ENCODE measurements at regions not wholly inside any gene's neighbourhood (a gene's known extent, or its start where the extent isn't known, plus 50 kb on each side); places are given as distances from the start of the nearest gene placed in this dataset.

GRCh38 chr4:136183513-136183912 is 1348.8 kb downstream of the PCDH18 start:
- Mint-ChIP-seq H3K36me3 (ENCODE audit: insufficient read depth) (no peaks in the 10 kb centered on the region), H3K27me3 (no peaks in the 10 kb centered on the region), H3K27ac (no peak overlapping the region), H3K4me1 (ENCODE audit: low read depth in 2 of 2) (no peaks in the 10 kb centered on the region), H3K4me3 (no peak overlapping the region), H3K9me3 (peaks cover 0 to 16% of the 10 kb centered on the region in 2 donors)
- no peak for ATAC-seq (replicated peaks)
- no peak for DNase-seq

DNA sequence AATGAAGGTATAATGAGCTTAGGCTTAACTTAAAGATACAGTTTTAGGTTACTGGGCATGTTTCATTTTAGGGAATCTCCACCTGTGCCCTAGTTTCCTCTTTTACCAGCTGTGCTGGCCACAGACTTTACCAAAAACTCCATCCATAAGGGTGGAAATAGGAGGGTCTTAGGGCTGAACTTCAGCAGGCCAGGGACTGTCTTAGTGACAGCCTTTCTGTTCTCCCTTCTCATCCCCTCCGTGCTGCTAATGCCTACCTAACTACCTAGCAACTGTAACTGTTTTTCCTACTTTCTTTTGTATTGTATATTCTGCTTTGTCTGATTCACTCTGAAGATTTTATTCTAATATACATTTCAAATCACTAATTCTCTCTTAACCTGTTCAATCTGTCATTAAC is 1375.3 kb downstream of the PCDH18 start:
- ATAC-seq (replicated peaks): no peak

GRCh38 chr4:136150046-136150445 is 1382.2 kb downstream of the PCDH18 start:
- H3K27me3 Mint-ChIP-seq: no peaks in the 10 kb centered on the region
- no peak for DNase-seq
- no peak for ATAC-seq (replicated peaks)
- no peaks in the 10 kb centered on the region for H3K4me1 Mint-ChIP-seq (ENCODE audit: low read depth in 2 of 2)
- no peak overlapping the region for H3K27ac Mint-ChIP-seq
- no peak overlapping the region for H3K4me3 Mint-ChIP-seq
- peaks cover 4 to 8% of the 10 kb centered on the region in 2 donors for H3K9me3 Mint-ChIP-seq
- H3K36me3 Mint-ChIP-seq (ENCODE audit: insufficient read depth): no peaks in the 10 kb centered on the region

More for the DNA sequence above, 1375.3 kb downstream of the PCDH18 start:
- Mint-ChIP-seq H3K27ac (no peak overlapping the region), H3K27me3 (no peaks in the 10 kb centered on the region), H3K36me3 (ENCODE audit: insufficient read depth) (no peaks in the 10 kb centered on the region), H3K4me1 (ENCODE audit: low read depth in 2 of 2) (no peaks in the 10 kb centered on the region), H3K9me3 (peaks cover 0 to 1% of the 10 kb centered on the region in 2 donors), H3K4me3 (no peak overlapping the region)
- DNase-seq: no peak

DNA sequence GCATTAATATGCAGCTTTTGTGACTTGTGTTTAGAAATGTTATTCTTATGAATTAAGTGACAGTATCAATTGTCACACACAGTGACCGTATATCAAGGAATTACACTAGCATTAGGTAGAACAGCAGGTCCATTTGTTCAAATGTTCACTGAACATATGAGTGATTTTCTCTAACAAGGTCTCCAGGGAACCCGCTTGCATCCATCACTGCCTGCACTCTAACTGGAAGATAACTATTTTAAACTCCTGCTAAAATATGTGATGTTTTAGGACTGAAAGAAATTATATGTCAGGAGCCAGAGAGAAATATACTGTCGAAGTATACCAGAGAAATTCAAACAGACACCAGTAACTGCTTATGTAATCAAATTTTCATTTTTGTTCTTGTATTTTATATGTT is 1395.7 kb downstream of the PCDH18 start:
- H3K4me1 Mint-ChIP-seq (ENCODE audit: low read depth in 2 of 2): no peaks in the 10 kb centered on the region
- no peak overlapping the region for H3K4me3 Mint-ChIP-seq
- no peaks in the 10 kb centered on the region for H3K36me3 Mint-ChIP-seq (ENCODE audit: insufficient read depth)
- no peaks in the 10 kb centered on the region for H3K27me3 Mint-ChIP-seq
- H3K9me3 Mint-ChIP-seq: peaks cover 0 to 3% of the 10 kb centered on the region in 2 donors
- ATAC-seq (replicated peaks) (no peak), DNase-seq (no peak)
- H3K27ac Mint-ChIP-seq: no peak overlapping the region

- Mint-ChIP-seq H3K9me3 (peaks cover 0 to 9% of the 10 kb centered on the region in 2 donors), H3K27ac (no peak overlapping the region), H3K27me3 (no peaks in the 10 kb centered on the region), H3K4me1 (ENCODE audit: low read depth in 2 of 2) (no peaks in the 10 kb centered on the region), H3K4me3 (no peak overlapping the region), H3K36me3 (ENCODE audit: insufficient read depth) (no peaks in the 10 kb centered on the region)
- ATAC-seq (replicated peaks) (no peak), DNase-seq (no peak)
Observed at GRCh38 chr4:136124251-136124745, 1408.0 kb downstream of the PCDH18 start.

GRCh38 chr4:136121426-136121825 is 1410.9 kb downstream of the PCDH18 start:
- ATAC-seq (replicated peaks) (no peak), DNase-seq (no peak)
- no peak overlapping the region for H3K4me3 Mint-ChIP-seq
- no peaks in the 10 kb centered on the region for H3K27me3 Mint-ChIP-seq
- H3K27ac Mint-ChIP-seq: no peak overlapping the region
- no peaks in the 10 kb centered on the region for H3K4me1 Mint-ChIP-seq (ENCODE audit: low read depth in 2 of 2)
- H3K9me3 Mint-ChIP-seq: peaks cover 0 to 2% of the 10 kb centered on the region in 2 donors
- H3K36me3 Mint-ChIP-seq (ENCODE audit: insufficient read depth): no peaks in the 10 kb centered on the region

DNA sequence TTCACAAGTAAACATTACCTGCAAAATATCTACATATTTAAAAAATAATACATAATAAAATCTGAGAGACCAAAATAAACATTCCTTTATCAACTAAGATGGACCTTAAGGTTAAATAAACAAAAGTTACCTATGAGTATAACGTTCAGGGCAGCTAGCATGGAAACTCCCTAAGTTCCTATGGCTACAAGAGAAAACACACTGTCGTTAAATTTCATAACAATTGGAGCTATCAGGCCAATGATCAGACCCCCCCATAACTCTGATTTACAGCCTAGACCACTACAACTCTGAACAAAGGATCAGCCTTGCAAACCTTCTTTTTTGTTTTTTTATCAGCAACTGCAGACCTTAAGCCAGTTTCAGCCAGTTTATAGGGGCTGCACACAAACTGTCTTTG is 1418.4 kb downstream of the PCDH18 start:
- Mint-ChIP-seq H3K27me3 (no peaks in the 10 kb centered on the region), H3K4me3 (no peak overlapping the region), H3K9me3 (no peaks in the 10 kb centered on the region), H3K27ac (no peak overlapping the region), H3K36me3 (ENCODE audit: insufficient read depth) (no peaks in the 10 kb centered on the region), H3K4me1 (ENCODE audit: low read depth in 2 of 2) (no peaks in the 10 kb centered on the region)
- DNase-seq: no peak
- ATAC-seq (replicated peaks): no peak

DNA sequence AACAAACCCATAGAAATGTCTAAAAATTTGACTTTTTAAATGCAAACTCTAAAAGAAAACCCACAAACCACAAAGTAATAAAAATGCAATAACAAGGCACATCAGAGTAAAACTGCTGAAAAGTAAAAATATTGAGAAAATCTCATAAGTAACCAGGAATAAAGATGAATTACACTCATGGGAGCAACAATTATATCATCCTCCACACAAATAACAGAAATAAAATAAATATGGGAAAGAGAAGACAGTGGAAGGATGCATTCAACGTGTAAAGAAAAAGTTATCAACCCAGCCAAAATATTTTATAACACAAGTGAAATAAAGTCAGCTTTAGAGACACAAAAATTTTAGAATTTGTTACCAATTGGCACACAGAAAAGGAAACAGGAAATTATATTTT is 1420.2 kb downstream of the PCDH18 start:
- DNase-seq: no peak
- no peaks in the 10 kb centered on the region for H3K27me3 Mint-ChIP-seq
- H3K36me3 Mint-ChIP-seq (ENCODE audit: insufficient read depth): no peaks in the 10 kb centered on the region

DNA sequence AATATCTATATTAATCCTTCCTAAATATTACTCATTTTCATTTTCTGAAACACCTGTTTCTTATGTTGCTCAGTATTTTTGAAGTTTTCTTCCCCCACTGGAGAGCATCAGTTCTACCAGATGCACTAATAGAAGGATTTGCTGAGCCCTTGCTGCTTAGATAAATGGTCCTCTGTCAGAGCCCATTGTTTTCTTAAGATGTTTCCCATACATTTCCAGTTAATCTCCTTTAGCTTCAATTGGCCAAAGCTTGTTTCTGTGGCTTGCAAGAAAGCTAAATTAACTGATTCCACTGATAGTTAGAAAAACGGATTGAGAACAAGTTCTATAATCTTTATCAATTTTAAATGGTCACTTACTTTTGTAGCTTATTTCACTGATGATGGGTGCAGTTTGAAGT is 1425.5 kb downstream of the PCDH18 start:
- no peak for DNase-seq
- Mint-ChIP-seq H3K9me3 (peaks cover 0 to 2% of the 10 kb centered on the region in 2 donors), H3K36me3 (ENCODE audit: insufficient read depth) (no peaks in the 10 kb centered on the region), H3K27me3 (no peaks in the 10 kb centered on the region), H3K4me3 (no peak overlapping the region), H3K27ac (no peak overlapping the region), H3K4me1 (ENCODE audit: low read depth in 2 of 2) (no peaks in the 10 kb centered on the region)
- ATAC-seq (replicated peaks): no peak

More for the DNA sequence above, 1420.2 kb downstream of the PCDH18 start:
- no peak for ATAC-seq (replicated peaks)
- Mint-ChIP-seq H3K9me3 (no peaks in the 10 kb centered on the region), H3K4me1 (ENCODE audit: low read depth in 2 of 2) (no peaks in the 10 kb centered on the region), H3K4me3 (no peak overlapping the region), H3K27ac (no peak overlapping the region)

DNA sequence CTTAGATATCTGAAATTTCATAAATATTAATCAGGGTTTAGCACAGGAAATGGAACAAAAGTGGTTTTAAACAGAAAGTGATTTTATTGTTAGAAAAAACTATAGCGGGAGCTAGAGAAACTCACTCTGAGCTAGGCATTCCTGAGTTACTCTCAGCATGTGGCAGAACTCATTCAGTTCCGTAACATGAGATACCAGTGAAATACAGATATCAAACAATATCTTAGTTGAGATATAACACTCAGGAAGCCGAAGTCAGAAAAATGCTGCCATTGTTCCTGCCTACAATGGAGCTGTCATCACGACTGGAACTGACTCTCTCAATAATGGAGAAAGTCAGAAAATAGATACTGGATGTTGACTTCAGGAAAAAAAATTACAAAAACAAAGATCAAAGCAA is 1428.7 kb downstream of the PCDH18 start:
- H3K4me3 Mint-ChIP-seq: no peak overlapping the region
- no peak overlapping the region for H3K27ac Mint-ChIP-seq
- DNase-seq: no peak
- H3K27me3 Mint-ChIP-seq: no peaks in the 10 kb centered on the region
- ATAC-seq (replicated peaks): no peak
- H3K4me1 Mint-ChIP-seq (ENCODE audit: low read depth in 2 of 2): no peaks in the 10 kb centered on the region
- H3K36me3 Mint-ChIP-seq (ENCODE audit: insufficient read depth): no peaks in the 10 kb centered on the region
- H3K9me3 Mint-ChIP-seq: peaks cover 0 to 2% of the 10 kb centered on the region in 2 donors

DNA sequence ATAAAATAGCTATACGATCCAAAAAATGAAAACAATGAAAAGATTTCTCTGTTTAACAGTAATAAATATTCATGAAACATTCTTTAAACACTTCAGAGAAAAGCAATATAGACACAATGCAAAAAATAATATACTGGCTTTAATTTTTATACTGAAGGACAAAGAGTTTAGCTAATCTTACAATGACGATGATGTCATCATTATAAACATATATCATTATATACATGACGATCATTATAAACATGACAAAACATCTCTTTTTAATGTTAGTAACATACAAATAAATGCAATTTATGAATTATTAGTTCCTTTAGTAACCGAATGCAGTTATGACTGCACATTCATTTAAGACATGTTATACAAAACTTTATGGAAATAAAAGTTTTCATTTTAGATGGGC is 1434.6 kb downstream of the PCDH18 start:
- DNase-seq (no peak), ATAC-seq (replicated peaks) (no peak)
- Mint-ChIP-seq H3K9me3 (peaks cover 0 to 8% of the 10 kb centered on the region in 2 donors), H3K4me3 (no peak overlapping the region), H3K27me3 (no peaks in the 10 kb centered on the region), H3K36me3 (ENCODE audit: insufficient read depth) (no peaks in the 10 kb centered on the region), H3K4me1 (ENCODE audit: low read depth in 2 of 2) (no peaks in the 10 kb centered on the region), H3K27ac (no peak overlapping the region)

- peaks cover 0 to 2% of the 10 kb centered on the region in 2 donors for H3K9me3 Mint-ChIP-seq
- DNase-seq: no peak
- H3K4me1 Mint-ChIP-seq (ENCODE audit: low read depth in 2 of 2): no peaks in the 10 kb centered on the region
- no peak overlapping the region for H3K27ac Mint-ChIP-seq
- ATAC-seq (replicated peaks): no peak
- H3K4me3 Mint-ChIP-seq: no peak overlapping the region
- no peaks in the 10 kb centered on the region for H3K36me3 Mint-ChIP-seq (ENCODE audit: insufficient read depth)
- H3K27me3 Mint-ChIP-seq: no peaks in the 10 kb centered on the region
Observed at GRCh38 chr4:136088211-136088867, 1444.0 kb downstream of the PCDH18 start.

- no peaks in the 10 kb centered on the region for H3K4me1 Mint-ChIP-seq (ENCODE audit: low read depth in 2 of 2)
- no peaks in the 10 kb centered on the region for H3K27me3 Mint-ChIP-seq
- DNase-seq (no peak), ATAC-seq (replicated peaks) (no peak)
- H3K36me3 Mint-ChIP-seq (ENCODE audit: insufficient read depth): no peaks in the 10 kb centered on the region
- H3K4me3 Mint-ChIP-seq: no peak overlapping the region
- H3K27ac Mint-ChIP-seq: no peak overlapping the region
- peaks cover 0 to 6% of the 10 kb centered on the region in 2 donors for H3K9me3 Mint-ChIP-seq
Observed at GRCh38 chr4:136078976-136079375, 1453.3 kb downstream of the PCDH18 start.

DNA sequence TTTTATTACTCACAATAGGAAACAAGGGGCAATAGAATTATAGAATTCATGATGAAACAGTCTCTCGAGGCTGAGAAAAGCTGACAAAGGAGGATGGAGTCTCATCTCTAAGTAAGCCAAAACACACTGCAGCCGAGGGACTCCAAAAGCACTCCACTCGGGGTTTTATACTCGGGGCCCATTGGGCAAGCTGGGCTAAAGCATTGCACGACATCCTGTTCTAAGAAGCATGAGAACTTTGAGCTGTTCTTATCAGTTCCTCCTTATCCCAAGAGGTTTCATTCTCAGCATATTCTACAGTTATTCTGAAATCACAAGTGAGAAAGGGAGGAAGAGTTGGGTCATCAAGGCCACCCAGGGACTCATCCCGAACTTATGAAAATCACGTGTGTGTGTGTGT is 1475.5 kb downstream of the PCDH18 start:
- Mint-ChIP-seq H3K27ac (no peak overlapping the region), H3K27me3 (no peaks in the 10 kb centered on the region), H3K9me3 (peaks cover 0 to 2% of the 10 kb centered on the region in 2 donors), H3K4me1 (ENCODE audit: low read depth in 2 of 2) (no peaks in the 10 kb centered on the region), H3K4me3 (no peak overlapping the region), H3K36me3 (ENCODE audit: insufficient read depth) (no peaks in the 10 kb centered on the region)
- DNase-seq (no peak), ATAC-seq (replicated peaks) (no peak)
